ENCODE measurements at regions not wholly inside any gene's neighbourhood (a gene's known extent, or its start where the extent isn't known, plus 50 kb on each side); places are given as distances from the start of the nearest gene placed in this dataset.

- Histone ChIP-seq H3K27me3 (no peaks in the 10 kb centered on the region), H3K79me2 (ENCODE audit: low read depth) (no peaks in the 10 kb centered on the region), H3K9ac (no peak overlapping the region), H3K4me2 (no peak overlapping the region), H3F3A (ENCODE audit: low read depth) (no peaks in the 10 kb centered on the region), H3K27ac (no peak overlapping the region), H3K36me3 (no peaks in the 10 kb centered on the region), H4K20me1 (ENCODE audit: low read depth) (no peaks in the 10 kb centered on the region), H3K4me3 (no peak overlapping the region), H3K9me3 (ENCODE audit: low read depth) (no peaks in the 10 kb centered on the region), H2AFZ (replicated peaks) (no peak overlapping the region), H3K4me1 (no peaks in the 10 kb centered on the region)
- DNase-seq (ENCODE audit: low spot score): no peak
- no peaks in the 10 kb centered on the region for H3K9me3 Mint-ChIP-seq
- H3K4me3 Mint-ChIP-seq: no peak overlapping the region
- no peaks in the 10 kb centered on the region for H3K36me3 Mint-ChIP-seq
- H3K4me1 Mint-ChIP-seq: no peaks in the 10 kb centered on the region
- no peak overlapping the region for H3K27ac Mint-ChIP-seq
- H3K27me3 Mint-ChIP-seq (ENCODE audit: insufficient read depth, low read depth): peaks cover 2% of the 10 kb centered on the region
- no peak for TF ChIP-seq EZH2 (IDR thresholded peaks at IDR 0.05)
- TF ChIP-seq EZH2phosphoT487 (IDR thresholded peaks at IDR 0.05): no peak
- no peak for TF ChIP-seq CTCF (IDR thresholded peaks at IDR 0.05)
Observed at GRCh38 chr4:136554033-136554432, 978.3 kb downstream of the PCDH18 start.

- Mint-ChIP-seq H3K4me3 (no peak overlapping the region), H3K9me3 (no peaks in the 10 kb centered on the region), H3K27me3 (ENCODE audit: insufficient read depth, low read depth) (peaks cover 2% of the 10 kb centered on the region), H3K36me3 (no peaks in the 10 kb centered on the region), H3K27ac (no peak overlapping the region), H3K4me1 (no peaks in the 10 kb centered on the region)
- TF ChIP-seq EZH2phosphoT487 (IDR thresholded peaks at IDR 0.05): no peak
- no peak for TF ChIP-seq CTCF (IDR thresholded peaks at IDR 0.05)
- TF ChIP-seq EZH2 (IDR thresholded peaks at IDR 0.05): no peak
- Histone ChIP-seq H3K36me3 (no peaks in the 10 kb centered on the region), H3K27me3 (no peaks in the 10 kb centered on the region), H4K20me1 (ENCODE audit: low read depth) (no peaks in the 10 kb centered on the region), H3K4me2 (no peak overlapping the region), H3K27ac (no peak overlapping the region), H3F3A (ENCODE audit: low read depth) (no peaks in the 10 kb centered on the region), H3K9me3 (ENCODE audit: low read depth) (no peaks in the 10 kb centered on the region), H3K9ac (no peak overlapping the region), H3K4me1 (no peaks in the 10 kb centered on the region), H2AFZ (replicated peaks) (no peak overlapping the region), H3K4me3 (no peak overlapping the region), H3K79me2 (ENCODE audit: low read depth) (no peaks in the 10 kb centered on the region)
- no peak for DNase-seq (ENCODE audit: low spot score)
Observed at GRCh38 chr4:136551753-136552152, 980.5 kb downstream of the PCDH18 start.

GRCh38 chr4:136540747-136541146 is 991.5 kb downstream of the PCDH18 start:
- TF ChIP-seq EZH2 (IDR thresholded peaks at IDR 0.05) (no peak), EZH2phosphoT487 (IDR thresholded peaks at IDR 0.05) (no peak), CTCF (IDR thresholded peaks at IDR 0.05) (no peak)
- Mint-ChIP-seq H3K9me3 (no peaks in the 10 kb centered on the region), H3K4me3 (no peak overlapping the region), H3K27ac (no peak overlapping the region), H3K4me1 (no peaks in the 10 kb centered on the region), H3K36me3 (no peaks in the 10 kb centered on the region), H3K27me3 (ENCODE audit: insufficient read depth, low read depth) (no peaks in the 10 kb centered on the region)
- H3K79me2 ChIP-seq (ENCODE audit: low read depth): no peaks in the 10 kb centered on the region
- no peak overlapping the region for H3K9ac ChIP-seq
- no peak overlapping the region for H2AFZ ChIP-seq (replicated peaks)
- H3F3A ChIP-seq (ENCODE audit: low read depth): no peaks in the 10 kb centered on the region
- no peak overlapping the region for H3K4me2 ChIP-seq
- no peak overlapping the region for H3K27ac ChIP-seq
- H3K4me3 ChIP-seq: no peak overlapping the region
- no peaks in the 10 kb centered on the region for H3K27me3 ChIP-seq
- no peaks in the 10 kb centered on the region for H4K20me1 ChIP-seq (ENCODE audit: low read depth)
- no peaks in the 10 kb centered on the region for H3K9me3 ChIP-seq (ENCODE audit: low read depth)
- DNase-seq (ENCODE audit: low spot score): no peak
- peaks cover 3% of the 10 kb centered on the region for H3K4me1 ChIP-seq
- no peaks in the 10 kb centered on the region for H3K36me3 ChIP-seq

GRCh38 chr4:136528131-136528530 is 1004.2 kb downstream of the PCDH18 start:
- Mint-ChIP-seq H3K9me3 (no peaks in the 10 kb centered on the region), H3K36me3 (no peaks in the 10 kb centered on the region), H3K27ac (no peak overlapping the region), H3K4me3 (no peak overlapping the region), H3K4me1 (no peaks in the 10 kb centered on the region), H3K27me3 (ENCODE audit: insufficient read depth, low read depth) (no peaks in the 10 kb centered on the region)
- no peaks in the 10 kb centered on the region for H3K79me2 ChIP-seq (ENCODE audit: low read depth)
- no peaks in the 10 kb centered on the region for H4K20me1 ChIP-seq (ENCODE audit: low read depth)
- no peaks in the 10 kb centered on the region for H3K27me3 ChIP-seq
- no peak overlapping the region for H3K9ac ChIP-seq
- H2AFZ ChIP-seq (replicated peaks): no peak overlapping the region
- H3K4me2 ChIP-seq: no peak overlapping the region
- TF ChIP-seq EZH2phosphoT487 (IDR thresholded peaks at IDR 0.05) (no peak), EZH2 (IDR thresholded peaks at IDR 0.05) (no peak), CTCF (IDR thresholded peaks at IDR 0.05) (no peak)
- no peak overlapping the region for H3K4me3 ChIP-seq
- H3K4me1 ChIP-seq: no peaks in the 10 kb centered on the region
- no peak overlapping the region for H3K27ac ChIP-seq
- no peaks in the 10 kb centered on the region for H3K9me3 ChIP-seq (ENCODE audit: low read depth)
- DNase-seq (ENCODE audit: low spot score): no peak
- no peaks in the 10 kb centered on the region for H3K36me3 ChIP-seq
- no peaks in the 10 kb centered on the region for H3F3A ChIP-seq (ENCODE audit: low read depth)
